Natural killer cell (primary cell): ENCODE measurements at regions not wholly inside any gene's neighbourhood (a gene's known extent, or its start where the extent isn't known, plus 50 kb on each side); places are given as distances from the start of the nearest gene placed in this dataset.

Source experiments
- ATAC-seq, 3 donors: fragments of 150-1000 bp in 2 of 3; fragments of 200-7000 bp in 1 of 3; cut with Tn5 transposase; 1 replicate in 1 of 3; 2 replicates in 2 of 3; pipeline ENCODE4 v1.10.0; 2021; ENCODE audit warnings: mild to moderate bottlenecking in 2 of 3, moderate library complexity in 2 of 3
- DNase-seq, 2 donors: peaks; one replicate each; pipeline versions ENCODE4 v3.0.0 to v3.0.0-alpha.2; 2013 to 2021; ENCODE audit warnings: mixed read lengths in 1 of 2
- H3K27ac ChIP-seq: one replicate; pipeline ENCODE4 v1.5.1; 2013; ENCODE audit warnings: mild to moderate bottlenecking, low read length
- H3K27me3 ChIP-seq: one replicate; pipeline ENCODE4 v1.6.1; 2013; ENCODE audit warnings: low read length; ENCODE audit not compliant: control insufficient read depth, insufficient read depth
- H3K36me3 ChIP-seq: one replicate; pipeline ENCODE4 v1.6.1; 2013; ENCODE audit warnings: low read length; ENCODE audit not compliant: control insufficient read depth, insufficient read depth
- H3K4me1 ChIP-seq: one replicate; pipeline ENCODE4 v1.6.1; 2013; ENCODE audit warnings: low read length; ENCODE audit not compliant: control insufficient read depth, insufficient read depth
- H3K4me3 ChIP-seq: one replicate; pipeline ENCODE4 v1.5.1; 2013; ENCODE audit warnings: low read length
- H3K9me3 ChIP-seq: one replicate; pipeline ENCODE4 v1.6.1; 2013; ENCODE audit warnings: low read length; ENCODE audit not compliant: control insufficient read depth, insufficient read depth
- H3K27ac Mint-ChIP-seq, 2 donors: one replicate each; pipeline ENCODE4 v1.8.0; 2022; ENCODE audit warnings: mild to moderate bottlenecking in 2 of 2, mixed read lengths in 2 of 2, moderate library complexity in 1 of 2
- H3K27me3 Mint-ChIP-seq, 2 donors: one replicate each; pipeline ENCODE4 v1.8.0; 2022; ENCODE audit warnings: low read depth in 2 of 2, mixed read lengths in 2 of 2
- H3K36me3 Mint-ChIP-seq: one replicate; pipeline ENCODE4 v1.8.0; 2022; ENCODE audit warnings: mixed read lengths
- H3K4me1 Mint-ChIP-seq, 2 donors: one replicate each; pipeline ENCODE4 v1.8.0; 2022; ENCODE audit warnings: mixed read lengths in 2 of 2
- H3K4me3 Mint-ChIP-seq: one replicate; pipeline ENCODE4 v1.8.0; 2022; ENCODE audit warnings: mild to moderate bottlenecking, moderate library complexity, mixed read lengths
- H3K9me3 Mint-ChIP-seq, 2 donors: one replicate each; pipeline ENCODE4 v1.8.0; 2022; ENCODE audit warnings: mixed read lengths in 2 of 2
- WGBS: methylation state at CpG from one replicate; pipeline ENCODE4 v1.1.7; 2013; ENCODE audit warnings: missing lambda C conversion rate; ENCODE audit not compliant: insufficient coverage; 5-methylcytosine and 5-hydroxymethylcytosine counted together
- intact Hi-C: fragments of 100-400 bp; cut with micrococcal nuclease; formaldehyde crosslinking; loops from one replicate; pipeline ENCODE4 v1.14.2; 2022
- TF ChIP-seq, protein P1 (sequence below): fragments of 200-600 bp; IDR thresholded peaks from one replicate; pipeline ENCODE4 v1.8.0; 2022; ENCODE audit warnings: antibody characterized with exemption

DNA sequence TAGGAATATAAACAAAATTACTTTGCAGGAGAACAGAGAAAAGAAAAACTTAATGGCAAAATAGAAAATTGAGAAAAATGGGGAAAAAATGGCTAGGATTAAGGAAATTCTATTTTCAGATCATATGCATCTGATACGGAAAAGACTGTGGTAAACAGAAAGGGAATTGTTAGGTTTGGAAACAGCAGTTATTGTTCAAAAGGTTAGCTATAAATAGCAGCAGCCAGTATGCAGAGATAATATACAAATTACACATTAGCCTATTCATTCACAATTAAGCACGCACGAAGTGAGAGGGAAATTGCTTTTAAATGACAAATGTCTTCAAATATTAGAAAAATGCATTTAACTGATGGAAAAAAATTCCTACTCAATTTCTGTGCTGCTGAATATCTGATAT, 224.1 kb upstream of the FAM3C start:
- H3K27me3 ChIP-seq = no peaks in the 10 kb centered on the region
- no peak for ATAC-seq
- Mint-ChIP-seq H3K4me3 (no peak overlapping the region), H3K4me1 (no peaks in the 10 kb centered on the region), H3K36me3 (no peaks in the 10 kb centered on the region), H3K27me3 (peaks cover 3 to 6% of the 10 kb centered on the region in 2 donors), H3K27ac (no peak overlapping the region), H3K9me3 (peaks cover 0 to 4% of the 10 kb centered on the region in 2 donors)
- 29% methylated on average over 1 of the region's 3 CpGs for WGBS
- no peak overlapping the region for H3K4me3 ChIP-seq
- H3K9me3 ChIP-seq = no peaks in the 10 kb centered on the region
- TF ChIP-seq, protein P1, sequence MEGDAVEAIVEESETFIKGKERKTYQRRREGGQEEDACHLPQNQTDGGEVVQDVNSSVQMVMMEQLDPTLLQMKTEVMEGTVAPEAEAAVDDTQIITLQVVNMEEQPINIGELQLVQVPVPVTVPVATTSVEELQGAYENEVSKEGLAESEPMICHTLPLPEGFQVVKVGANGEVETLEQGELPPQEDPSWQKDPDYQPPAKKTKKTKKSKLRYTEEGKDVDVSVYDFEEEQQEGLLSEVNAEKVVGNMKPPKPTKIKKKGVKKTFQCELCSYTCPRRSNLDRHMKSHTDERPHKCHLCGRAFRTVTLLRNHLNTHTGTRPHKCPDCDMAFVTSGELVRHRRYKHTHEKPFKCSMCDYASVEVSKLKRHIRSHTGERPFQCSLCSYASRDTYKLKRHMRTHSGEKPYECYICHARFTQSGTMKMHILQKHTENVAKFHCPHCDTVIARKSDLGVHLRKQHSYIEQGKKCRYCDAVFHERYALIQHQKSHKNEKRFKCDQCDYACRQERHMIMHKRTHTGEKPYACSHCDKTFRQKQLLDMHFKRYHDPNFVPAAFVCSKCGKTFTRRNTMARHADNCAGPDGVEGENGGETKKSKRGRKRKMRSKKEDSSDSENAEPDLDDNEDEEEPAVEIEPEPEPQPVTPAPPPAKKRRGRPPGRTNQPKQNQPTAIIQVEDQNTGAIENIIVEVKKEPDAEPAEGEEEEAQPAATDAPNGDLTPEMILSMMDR = no peak
- no peaks in the 10 kb centered on the region for H3K4me1 ChIP-seq
- intact Hi-C loops = no loop called here
- DNase-seq = no peak
- no peak overlapping the region for H3K27ac ChIP-seq
- H3K36me3 ChIP-seq = no peaks in the 10 kb centered on the region

DNA sequence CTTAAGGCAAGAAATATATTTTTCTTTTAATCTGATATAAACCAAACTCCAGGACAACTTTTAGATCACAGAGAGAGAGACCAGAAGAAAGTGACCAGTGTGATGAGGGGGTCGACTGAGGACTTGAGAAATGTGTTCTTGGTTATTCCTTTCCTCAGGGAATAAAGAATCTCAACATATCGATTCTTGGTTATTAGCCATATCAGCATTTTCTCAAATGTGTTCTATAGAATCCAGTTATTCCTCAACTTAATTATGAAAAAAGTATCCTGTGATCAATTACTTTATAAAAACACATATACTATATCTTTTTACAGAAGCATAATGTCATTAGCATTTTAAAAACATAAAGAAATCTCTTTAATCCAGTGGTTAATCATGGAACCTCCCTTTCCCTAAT, 222.1 kb upstream of the FAM3C start:
- no peaks in the 10 kb centered on the region for H3K9me3 ChIP-seq
- no peak overlapping the region for H3K4me3 Mint-ChIP-seq
- H3K36me3 ChIP-seq = no peaks in the 10 kb centered on the region
- WGBS = no CpG with 5 or more reads among the region's 2 CpGs
- H3K4me1 ChIP-seq = no peaks in the 10 kb centered on the region
- TF ChIP-seq, protein P1 = no peak
- peaks cover 3 to 6% of the 10 kb centered on the region in 2 donors for H3K27me3 Mint-ChIP-seq
- no peaks in the 10 kb centered on the region for H3K27me3 ChIP-seq
- H3K27ac ChIP-seq = no peak overlapping the region
- peaks cover 0 to 4% of the 10 kb centered on the region in 2 donors for H3K9me3 Mint-ChIP-seq
- DNase-seq (no peak), ATAC-seq (no peak)
- no peaks in the 10 kb centered on the region for H3K4me1 Mint-ChIP-seq
- H3K4me3 ChIP-seq = no peak overlapping the region
- intact Hi-C loops = no loop called here
- no peaks in the 10 kb centered on the region for H3K36me3 Mint-ChIP-seq
- H3K27ac Mint-ChIP-seq = no peak overlapping the region

DNA sequence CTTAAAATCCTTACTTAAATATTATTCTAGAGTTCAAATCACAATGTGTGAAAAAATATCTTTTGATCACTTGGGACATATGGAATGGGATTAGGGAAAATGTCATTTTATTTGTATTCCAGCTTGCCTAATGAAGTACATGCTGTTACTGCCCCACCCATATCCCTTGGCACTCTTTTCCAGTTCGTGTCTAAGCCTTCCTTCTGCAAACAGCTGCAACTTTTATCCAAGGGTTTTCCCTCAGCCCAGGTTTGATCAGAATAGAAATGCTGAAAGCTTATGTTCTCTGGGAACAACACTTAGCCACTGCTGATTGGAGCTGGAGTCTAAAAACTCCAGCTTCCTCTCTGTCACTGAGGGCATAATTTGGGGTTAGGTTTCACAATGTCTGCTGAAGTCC, 214.1 kb upstream of the FAM3C start:
- Histone ChIP-seq H3K36me3 (no peaks in the 10 kb centered on the region), H3K27me3 (no peaks in the 10 kb centered on the region), H3K27ac (no peak overlapping the region), H3K4me1 (no peaks in the 10 kb centered on the region), H3K9me3 (no peaks in the 10 kb centered on the region), H3K4me3 (no peak overlapping the region)
- intact Hi-C loops = no loop called here
- WGBS = 54% methylated on average over 1 of the region's 1 CpG
- no peaks in the 10 kb centered on the region for H3K4me1 Mint-ChIP-seq
- H3K36me3 Mint-ChIP-seq = no peaks in the 10 kb centered on the region
- DNase-seq = no peak
- H3K4me3 Mint-ChIP-seq = no peak overlapping the region
- TF ChIP-seq, protein P1 = no peak
- H3K27ac Mint-ChIP-seq = no peak overlapping the region
- no peak for ATAC-seq
- peaks cover 3% of the 10 kb centered on the region in 2 donors for H3K27me3 Mint-ChIP-seq
- peaks cover 0 to 3% of the 10 kb centered on the region in 2 donors for H3K9me3 Mint-ChIP-seq

DNA sequence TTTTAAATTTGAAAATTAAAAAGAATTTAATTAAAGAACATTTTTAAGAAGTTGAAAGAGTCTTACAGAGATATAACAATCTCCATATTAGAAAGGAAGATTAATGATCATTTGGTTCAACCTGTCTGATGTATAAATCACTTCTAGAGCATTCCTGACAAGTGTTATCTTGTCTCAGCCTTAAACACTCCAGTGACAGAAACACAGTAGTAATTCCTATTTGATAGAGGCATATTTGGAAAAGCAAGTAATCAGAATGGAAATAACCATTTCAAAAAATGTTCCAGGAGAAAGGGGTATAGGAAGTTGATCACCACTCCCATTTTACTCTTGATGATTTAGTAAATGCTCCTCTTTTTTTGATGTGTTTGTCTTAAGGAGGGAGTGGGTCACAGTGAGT, 213.1 kb upstream of the FAM3C start:
- H3K27me3 ChIP-seq = no peaks in the 10 kb centered on the region
- peaks cover 3 to 9% of the 10 kb centered on the region in 2 donors for H3K27me3 Mint-ChIP-seq

More for the DNA sequence above, 213.1 kb upstream of the FAM3C start:
- Mint-ChIP-seq H3K4me3 (no peak overlapping the region), H3K27ac (no peak overlapping the region), H3K4me1 (no peaks in the 10 kb centered on the region), H3K36me3 (no peaks in the 10 kb centered on the region), H3K9me3 (peaks cover 0 to 3% of the 10 kb centered on the region in 2 donors)
- DNase-seq = no peak
- Histone ChIP-seq H3K36me3 (no peaks in the 10 kb centered on the region), H3K9me3 (no peaks in the 10 kb centered on the region), H3K27ac (no peak overlapping the region), H3K4me1 (no peaks in the 10 kb centered on the region), H3K4me3 (no peak overlapping the region)
- TF ChIP-seq, protein P1 = no peak
- ATAC-seq = no peak
- intact Hi-C loops = no loop called here
